ENCODE measurements at regions not wholly inside any gene's neighbourhood (a gene's known extent, or its start where the extent isn't known, plus 50 kb on each side); places are given as distances from the start of the nearest gene placed in this dataset.

- no peak for DNase-seq (ENCODE audit: low spot score in 2 of 2)
- Histone ChIP-seq H3K36me3 (no peaks in the 10 kb centered on the region), H3K27me3 (no peaks in the 10 kb centered on the region), H3K27ac (no peak overlapping the region), H3K4me3 (no peak overlapping the region), H3K4me1 (no peaks in the 10 kb centered on the region), H3K9me3 (no peaks in the 10 kb centered on the region)
- TF ChIP-seq POLR2A (IDR thresholded peaks at IDR 0.05) (no peak), CTCF (IDR thresholded peaks at IDR 0.05) (no peak), POLR2AphosphoS5 (IDR thresholded peaks at IDR 0.05) (no peak), EP300 (IDR thresholded peaks at IDR 0.05) (no peak)
Observed at GRCh38 chr5:63346451-63346850, 615.8 kb downstream of the HTR1A start.

GRCh38 chr5:63341442-63341841 is 620.8 kb downstream of the HTR1A start:
- 92% methylated on average over 2 of the region's 2 CpGs for WGBS
- no peak overlapping the region for H3K27ac ChIP-seq
- TF ChIP-seq POLR2AphosphoS5 (IDR thresholded peaks at IDR 0.05): no peak

GRCh38 chr5:63323926-63324325 is 638.3 kb downstream of the HTR1A start:
- DNase-seq (ENCODE audit: low spot score in 2 of 2): no peak
- no peaks in the 10 kb centered on the region for H3K36me3 ChIP-seq
- no peaks in the 10 kb centered on the region for H3K27me3 ChIP-seq
- H3K4me3 ChIP-seq: no peak overlapping the region
- H3K27ac ChIP-seq: no peak overlapping the region
- no peaks in the 10 kb centered on the region for H3K9me3 ChIP-seq
- WGBS: 50% methylated on average over 1 of the region's 1 CpG
- H3K4me1 ChIP-seq: no peaks in the 10 kb centered on the region
- TF ChIP-seq POLR2A (IDR thresholded peaks at IDR 0.05) (no peak), EP300 (IDR thresholded peaks at IDR 0.05) (no peak), CTCF (IDR thresholded peaks at IDR 0.05) (no peak), POLR2AphosphoS5 (IDR thresholded peaks at IDR 0.05) (no peak)

More at GRCh38 chr5:63341442-63341841, 620.8 kb downstream of the HTR1A start:
- H3K4me3 ChIP-seq: no peak overlapping the region
- H3K27me3 ChIP-seq: no peaks in the 10 kb centered on the region
- no peaks in the 10 kb centered on the region for H3K4me1 ChIP-seq
- H3K9me3 ChIP-seq: no peaks in the 10 kb centered on the region
- H3K36me3 ChIP-seq: no peaks in the 10 kb centered on the region
- DNase-seq (ENCODE audit: low spot score in 2 of 2): no peak

- Histone ChIP-seq H3K36me3 (no peaks in the 10 kb centered on the region), H3K27ac (no peak overlapping the region), H3K9me3 (no peaks in the 10 kb centered on the region), H3K27me3 (no peaks in the 10 kb centered on the region), H3K4me1 (no peaks in the 10 kb centered on the region), H3K4me3 (no peak overlapping the region)
- no peak for TF ChIP-seq CTCF (IDR thresholded peaks at IDR 0.05)
- TF ChIP-seq POLR2A (IDR thresholded peaks at IDR 0.05): no peak
- no peak for TF ChIP-seq POLR2AphosphoS5 (IDR thresholded peaks at IDR 0.05)
- no peak for TF ChIP-seq EP300 (IDR thresholded peaks at IDR 0.05)
- DNase-seq (ENCODE audit: low spot score in 2 of 2): no peak
- WGBS: 68% methylated on average over 6 of the region's 6 CpGs
Observed at GRCh38 chr5:63314551-63314950, 647.7 kb downstream of the HTR1A start.

GRCh38 chr5:63310644-63311043 is 651.6 kb downstream of the HTR1A start:
- no peaks in the 10 kb centered on the region for H3K4me1 ChIP-seq
- no peak overlapping the region for H3K4me3 ChIP-seq
- H3K9me3 ChIP-seq: no peaks in the 10 kb centered on the region
- no peak for TF ChIP-seq POLR2A (IDR thresholded peaks at IDR 0.05)
- no peak for TF ChIP-seq CTCF (IDR thresholded peaks at IDR 0.05)
- no peak for TF ChIP-seq POLR2AphosphoS5 (IDR thresholded peaks at IDR 0.05)
- TF ChIP-seq EP300 (IDR thresholded peaks at IDR 0.05): no peak
- no peak for DNase-seq (ENCODE audit: low spot score in 2 of 2)
- WGBS: 68% methylated on average over 1 of the region's 1 CpG
- H3K36me3 ChIP-seq: no peaks in the 10 kb centered on the region
- no peak overlapping the region for H3K27ac ChIP-seq
- no peaks in the 10 kb centered on the region for H3K27me3 ChIP-seq

GRCh38 chr5:63306909-63307308 is 655.3 kb downstream of the HTR1A start:
- 98% methylated on average over 1 of the region's 1 CpG for WGBS
- DNase-seq (ENCODE audit: low spot score in 2 of 2): no peak
- TF ChIP-seq EP300 (IDR thresholded peaks at IDR 0.05) (no peak), CTCF (IDR thresholded peaks at IDR 0.05) (no peak), POLR2A (IDR thresholded peaks at IDR 0.05) (no peak), POLR2AphosphoS5 (IDR thresholded peaks at IDR 0.05) (no peak)
- Histone ChIP-seq H3K36me3 (no peaks in the 10 kb centered on the region), H3K4me1 (no peaks in the 10 kb centered on the region), H3K27ac (no peak overlapping the region), H3K27me3 (no peaks in the 10 kb centered on the region), H3K9me3 (no peaks in the 10 kb centered on the region), H3K4me3 (no peak overlapping the region)

All from suprapubic skin (tissue), 4 donors.